ENCODE measurements at regions not wholly inside any gene's neighbourhood (a gene's known extent, or its start where the extent isn't known, plus 50 kb on each side); places are given as distances from the start of the nearest gene placed in this dataset.

DNA sequence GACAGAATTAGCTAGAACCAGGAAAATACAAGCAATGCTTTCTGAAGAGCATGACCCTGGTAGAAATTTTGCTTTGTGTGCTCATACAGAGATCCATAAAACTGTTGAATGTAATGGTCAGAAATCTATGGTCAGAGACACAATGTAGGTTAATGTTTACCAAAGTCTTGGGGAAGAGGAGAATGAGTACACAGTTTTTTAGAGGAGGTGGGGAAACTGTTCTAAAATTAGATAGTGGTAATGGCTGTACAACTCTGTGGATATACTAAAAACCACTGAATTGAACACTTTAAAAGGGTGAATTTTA is 109.5 kb upstream of the ARHGAP5 start:
- TF ChIP-seq, protein P1, sequence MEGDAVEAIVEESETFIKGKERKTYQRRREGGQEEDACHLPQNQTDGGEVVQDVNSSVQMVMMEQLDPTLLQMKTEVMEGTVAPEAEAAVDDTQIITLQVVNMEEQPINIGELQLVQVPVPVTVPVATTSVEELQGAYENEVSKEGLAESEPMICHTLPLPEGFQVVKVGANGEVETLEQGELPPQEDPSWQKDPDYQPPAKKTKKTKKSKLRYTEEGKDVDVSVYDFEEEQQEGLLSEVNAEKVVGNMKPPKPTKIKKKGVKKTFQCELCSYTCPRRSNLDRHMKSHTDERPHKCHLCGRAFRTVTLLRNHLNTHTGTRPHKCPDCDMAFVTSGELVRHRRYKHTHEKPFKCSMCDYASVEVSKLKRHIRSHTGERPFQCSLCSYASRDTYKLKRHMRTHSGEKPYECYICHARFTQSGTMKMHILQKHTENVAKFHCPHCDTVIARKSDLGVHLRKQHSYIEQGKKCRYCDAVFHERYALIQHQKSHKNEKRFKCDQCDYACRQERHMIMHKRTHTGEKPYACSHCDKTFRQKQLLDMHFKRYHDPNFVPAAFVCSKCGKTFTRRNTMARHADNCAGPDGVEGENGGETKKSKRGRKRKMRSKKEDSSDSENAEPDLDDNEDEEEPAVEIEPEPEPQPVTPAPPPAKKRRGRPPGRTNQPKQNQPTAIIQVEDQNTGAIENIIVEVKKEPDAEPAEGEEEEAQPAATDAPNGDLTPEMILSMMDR (IDR thresholded peaks at IDR 0.05; ENCODE audit: insufficient read depth, low read depth, low read length), result no peak
- DNase-seq (ENCODE audit: low read depth), result no peak
- H3K4me3 ChIP-seq (ENCODE audit: low read depth, low read length), result no peak overlapping the region

DNA sequence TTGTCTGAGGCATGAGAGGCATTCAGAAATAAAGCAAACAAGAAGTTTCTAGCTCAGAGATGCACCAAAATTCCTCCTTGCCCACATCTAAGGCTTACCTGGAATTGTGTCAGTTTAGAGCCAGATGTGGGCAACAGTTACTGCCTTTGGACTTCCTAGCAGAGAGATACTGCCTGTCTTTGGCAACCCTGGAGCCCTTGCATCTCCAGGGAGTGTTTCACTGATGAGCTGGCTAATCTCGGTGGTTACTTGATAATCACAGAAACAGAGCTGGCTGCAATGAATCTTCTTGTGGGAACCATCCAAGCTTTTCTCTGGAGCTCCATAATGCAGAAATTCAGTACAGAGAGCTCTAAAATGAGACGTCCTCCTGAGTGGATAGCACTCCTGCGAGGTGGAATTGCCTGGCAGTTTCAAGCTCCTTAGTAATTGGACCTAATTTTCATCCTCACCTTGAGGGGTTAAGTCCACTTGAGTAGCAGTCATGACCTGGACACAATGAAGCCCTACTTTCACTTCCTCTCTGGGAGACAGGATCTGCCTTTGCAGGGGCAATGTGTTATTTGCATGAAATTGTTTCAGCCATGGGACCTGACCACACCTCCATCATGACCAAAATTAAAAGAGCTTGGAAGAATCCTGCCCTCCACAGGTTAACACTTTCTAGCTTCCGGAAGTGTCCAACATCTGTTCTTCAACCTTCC is 108.8 kb upstream of the ARHGAP5 start:
- H3K4me3 ChIP-seq (ENCODE audit: low read depth, low read length), result no peak overlapping the region
- peak; percentile 89 for DNase-seq (ENCODE audit: low read depth)
- TF ChIP-seq, protein P1 (IDR thresholded peaks at IDR 0.05; ENCODE audit: insufficient read depth, low read depth, low read length), result no peak

DNA sequence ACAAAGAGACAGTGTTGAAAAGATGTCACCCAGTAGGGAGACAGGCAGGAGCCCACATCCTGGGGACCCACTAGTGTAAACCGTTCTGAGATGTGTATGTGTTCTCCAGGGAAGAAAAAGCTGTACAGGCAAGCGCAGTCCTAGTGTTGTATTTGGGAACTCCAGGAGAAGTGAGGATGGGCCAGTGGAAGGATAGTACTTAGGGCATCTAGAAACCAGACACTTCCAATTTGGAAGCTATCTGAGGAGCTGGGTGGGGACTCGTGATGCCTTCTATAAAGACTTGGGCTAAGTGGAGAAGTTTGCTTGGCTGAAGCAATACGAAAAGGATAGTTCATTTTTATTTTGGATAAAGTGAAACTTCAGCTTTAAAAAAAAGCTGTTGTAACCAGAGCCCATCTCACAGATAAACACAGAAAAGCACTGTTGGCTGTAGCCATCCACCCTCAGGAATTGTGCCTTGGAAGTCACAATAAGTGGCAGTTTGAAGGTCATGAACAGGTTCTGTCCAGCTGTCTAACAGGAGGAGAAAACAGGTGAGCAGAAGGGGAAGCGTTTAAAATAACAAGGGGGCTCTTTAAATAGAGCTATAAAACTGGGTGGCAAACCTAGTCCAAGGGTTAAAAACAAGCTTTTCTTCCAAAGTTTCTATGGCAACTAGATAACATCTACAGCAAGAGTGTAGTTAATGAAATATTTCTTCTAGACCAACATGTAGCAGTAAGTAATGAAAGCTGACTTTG is 108.0 kb upstream of the ARHGAP5 start:
- no peak overlapping the region for H3K4me3 ChIP-seq (ENCODE audit: low read depth, low read length)
- TF ChIP-seq, protein P1 (IDR thresholded peaks at IDR 0.05; ENCODE audit: insufficient read depth, low read depth, low read length), result peak; percentile 23
- peak; percentile 51 for DNase-seq (ENCODE audit: low read depth)

DNA sequence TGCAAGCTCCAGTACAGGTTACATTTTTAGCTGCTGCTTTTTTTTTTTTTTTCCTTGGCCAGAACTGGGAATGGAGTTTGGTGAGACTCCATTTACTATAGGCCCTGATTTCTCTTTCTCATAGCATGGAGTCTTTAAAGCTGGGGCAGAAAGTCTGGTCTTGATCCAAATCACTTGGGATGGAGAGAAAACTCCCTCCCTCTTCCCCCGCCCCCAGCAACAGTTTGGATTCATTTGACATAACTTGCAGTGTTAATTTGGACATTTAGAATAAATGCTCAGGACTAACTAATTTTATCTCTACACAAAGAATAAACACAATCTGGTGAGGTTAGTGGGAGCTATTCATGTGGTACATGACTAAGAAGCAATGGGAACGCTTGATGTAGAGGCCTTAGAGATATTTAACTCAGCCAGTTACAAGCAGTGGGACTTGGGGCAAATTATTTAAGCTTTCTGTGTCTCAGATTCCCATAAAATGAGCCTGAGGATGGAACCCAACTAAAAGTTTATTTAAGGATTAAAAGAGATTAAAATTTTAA is 107.3 kb upstream of the ARHGAP5 start:
- peak; percentile 59 for DNase-seq (ENCODE audit: low read depth)
- H3K4me3 ChIP-seq (ENCODE audit: low read depth, low read length), result no peak overlapping the region
- TF ChIP-seq, protein P1 (IDR thresholded peaks at IDR 0.05; ENCODE audit: insufficient read depth, low read depth, low read length), result no peak

DNA sequence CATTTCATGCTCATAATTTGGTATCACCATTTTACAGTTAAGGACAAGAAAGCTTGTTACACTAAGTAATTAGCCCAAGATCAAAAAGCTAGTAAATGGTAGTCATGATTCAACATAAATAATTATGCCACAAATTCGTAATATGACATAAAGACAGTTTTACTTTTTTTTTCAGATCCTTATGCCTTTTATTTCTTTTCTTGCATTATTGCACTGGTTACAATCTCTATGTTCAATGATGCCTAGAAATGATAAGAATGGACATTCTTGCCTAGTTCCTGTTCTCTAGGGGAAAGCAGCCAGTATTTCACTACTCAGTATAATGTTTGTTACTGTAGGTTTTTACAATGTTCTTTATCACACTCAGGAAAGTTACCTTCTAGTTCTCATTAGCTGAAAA is 106.4 kb upstream of the ARHGAP5 start:
- no peak overlapping the region for H3K4me3 ChIP-seq (ENCODE audit: low read depth, low read length)
- TF ChIP-seq, protein P1 (IDR thresholded peaks at IDR 0.05; ENCODE audit: insufficient read depth, low read depth, low read length), result no peak
- no peak for DNase-seq (ENCODE audit: low read depth)

DNA sequence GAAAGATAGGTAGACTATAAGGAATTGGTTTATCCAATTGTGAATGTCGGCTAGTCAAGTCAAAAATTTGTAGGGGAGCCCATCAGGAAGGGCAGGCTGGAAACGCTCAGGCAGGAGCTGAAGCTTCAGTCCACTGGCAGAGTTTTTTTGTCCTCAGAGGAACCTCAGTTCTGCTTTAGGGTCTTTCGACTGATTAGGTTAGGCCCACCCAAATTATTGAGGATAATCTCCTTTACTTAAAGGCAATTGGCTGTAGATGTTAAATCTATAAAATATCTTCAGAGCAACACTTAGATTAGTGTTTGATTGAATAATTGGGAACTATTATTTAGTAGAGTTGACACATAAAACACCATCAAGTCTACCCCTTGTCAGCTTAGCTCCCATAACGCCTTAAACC is 105.5 kb upstream of the ARHGAP5 start:
- TF ChIP-seq, protein P1 (IDR thresholded peaks at IDR 0.05; ENCODE audit: insufficient read depth, low read depth, low read length), result no peak
- no peak overlapping the region for H3K4me3 ChIP-seq (ENCODE audit: low read depth, low read length)
- no peak for DNase-seq (ENCODE audit: low read depth)
